Peyer's patch (tissue), 4 donors: ENCODE measurements at regions not wholly inside any gene's neighbourhood (a gene's known extent, or its start where the extent isn't known, plus 50 kb on each side); places are given as distances from the start of the nearest gene placed in this dataset.
"Not testable (repeated sequence)": the region's sequence is repeated elsewhere in the genome, so short reads cannot be mapped to it uniquely, and the experiment has no call there.

Experiments
- DNase-seq, 3 donors: peaks; one replicate each; pipeline ENCODE4 v3.0.0-alpha.2; 2017 to 2019
- H3K27ac ChIP-seq, 4 donors: fragments of 200-600 bp; sonication (generic); one replicate each; pipeline ENCODE4 v1.5.1; 2016 to 2019
- H3K27me3 ChIP-seq, 2 donors: fragments of 200-600 bp; sonication (generic); one replicate each; pipeline ENCODE4 v1.5.1; 2019
- H3K36me3 ChIP-seq, 3 donors: fragments of 200-600 bp; sonication (generic); one replicate each; pipeline ENCODE4 v1.5.1; 2016 to 2019
- H3K4me1 ChIP-seq, 4 donors: fragments of 200-600 bp; sonication (generic); one replicate each; pipeline ENCODE4 v1.5.1; 2016 to 2019
- H3K4me3 ChIP-seq, 4 donors: fragments of 200-600 bp; sonication (generic); 1 replicate in 3 of 4; 2 replicates in 1 of 4; pipeline ENCODE4 v1.5.1; 2016 to 2019; ENCODE audit warnings: mild to moderate bottlenecking in 1 of 4
- H3K9me3 ChIP-seq, 4 donors: fragments of 200-600 bp; sonication (generic); one replicate each; pipeline ENCODE4 v1.5.1; 2016 to 2019; ENCODE audit warnings: mild to moderate bottlenecking in 1 of 4
- POLR2A ChIP-seq, 2 donors: fragments of 450-650 bp; IDR thresholded peaks; one replicate each; pipeline ENCODE4 v1.5.1; 2017; ENCODE audit warnings: antibody characterized with exemption in 2 of 2, mild to moderate bottlenecking in 2 of 2, moderate library complexity in 2 of 2
- TF ChIP-seq, protein P1 (sequence below), 6 experiments: fragments of 450-650 bp in 4 of 6; fragments of 200-600 bp in 2 of 6; sonication (generic) in 1 of 6; IDR thresholded peaks; one replicate each; pipeline ENCODE4 v1.5.1; 2017 to 2019; ENCODE audit warnings: antibody characterized with exemption in 6 of 6, mild to moderate bottlenecking in 3 of 6, moderate library complexity in 1 of 6

DNA sequence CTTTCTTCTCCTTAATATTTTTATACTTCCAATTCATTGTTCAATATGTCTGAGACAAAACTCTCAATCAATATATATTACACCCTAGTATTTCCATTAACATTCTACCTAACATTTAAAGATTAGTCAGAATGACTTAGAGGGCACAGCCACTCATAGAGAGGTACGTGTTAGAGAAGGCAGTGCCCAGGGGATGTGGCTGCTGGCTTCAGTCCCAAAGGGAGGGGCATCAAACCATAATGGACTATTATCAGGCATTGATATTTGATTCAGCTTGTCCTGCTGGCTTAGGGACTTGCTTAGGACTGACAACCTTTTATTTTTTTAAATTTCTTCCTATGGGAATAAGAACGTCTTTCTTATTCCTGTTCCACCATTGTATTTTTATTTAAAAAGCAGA, 1392.0 kb upstream of the ATXN8OS start:
- no peak for DNase-seq

DNA sequence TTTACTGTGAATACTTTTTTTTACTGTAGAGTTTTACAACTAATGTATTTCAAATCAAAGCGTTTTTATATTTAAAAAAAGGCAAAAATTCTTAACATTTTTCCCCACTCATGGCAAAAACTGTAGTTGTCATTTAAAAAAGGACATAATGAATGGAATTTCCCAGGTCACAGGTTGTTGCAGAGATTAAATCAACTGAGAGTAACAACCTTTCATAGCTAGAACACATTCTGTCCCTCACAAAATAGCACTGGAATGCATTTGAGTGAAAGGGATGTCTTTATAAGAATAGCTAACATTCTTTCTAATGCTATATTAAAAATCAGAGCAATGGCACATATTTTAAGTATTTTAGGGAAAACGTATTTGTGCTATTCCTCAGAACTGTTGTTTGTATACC, 1393.3 kb upstream of the ATXN8OS start:
- DNase-seq: no peak
- Histone ChIP-seq H3K27me3 (no peaks in the 10 kb centered on the region), H3K27ac (no peak overlapping the region)

More for the DNA sequence above, 1392.0 kb upstream of the ATXN8OS start:
- TF ChIP-seq, protein P1, sequence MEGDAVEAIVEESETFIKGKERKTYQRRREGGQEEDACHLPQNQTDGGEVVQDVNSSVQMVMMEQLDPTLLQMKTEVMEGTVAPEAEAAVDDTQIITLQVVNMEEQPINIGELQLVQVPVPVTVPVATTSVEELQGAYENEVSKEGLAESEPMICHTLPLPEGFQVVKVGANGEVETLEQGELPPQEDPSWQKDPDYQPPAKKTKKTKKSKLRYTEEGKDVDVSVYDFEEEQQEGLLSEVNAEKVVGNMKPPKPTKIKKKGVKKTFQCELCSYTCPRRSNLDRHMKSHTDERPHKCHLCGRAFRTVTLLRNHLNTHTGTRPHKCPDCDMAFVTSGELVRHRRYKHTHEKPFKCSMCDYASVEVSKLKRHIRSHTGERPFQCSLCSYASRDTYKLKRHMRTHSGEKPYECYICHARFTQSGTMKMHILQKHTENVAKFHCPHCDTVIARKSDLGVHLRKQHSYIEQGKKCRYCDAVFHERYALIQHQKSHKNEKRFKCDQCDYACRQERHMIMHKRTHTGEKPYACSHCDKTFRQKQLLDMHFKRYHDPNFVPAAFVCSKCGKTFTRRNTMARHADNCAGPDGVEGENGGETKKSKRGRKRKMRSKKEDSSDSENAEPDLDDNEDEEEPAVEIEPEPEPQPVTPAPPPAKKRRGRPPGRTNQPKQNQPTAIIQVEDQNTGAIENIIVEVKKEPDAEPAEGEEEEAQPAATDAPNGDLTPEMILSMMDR (IDR thresholded peaks at IDR 0.05): no peak
- TF ChIP-seq POLR2A (IDR thresholded peaks at IDR 0.05): no peak
- Histone ChIP-seq H3K36me3 (no peaks in the 10 kb centered on the region), H3K4me3 (no peak overlapping the region), H3K4me1 (no peaks in the 10 kb centered on the region), H3K27ac (no peak overlapping the region), H3K9me3 (no peaks in the 10 kb centered on the region), H3K27me3 (no peaks in the 10 kb centered on the region)

DNA sequence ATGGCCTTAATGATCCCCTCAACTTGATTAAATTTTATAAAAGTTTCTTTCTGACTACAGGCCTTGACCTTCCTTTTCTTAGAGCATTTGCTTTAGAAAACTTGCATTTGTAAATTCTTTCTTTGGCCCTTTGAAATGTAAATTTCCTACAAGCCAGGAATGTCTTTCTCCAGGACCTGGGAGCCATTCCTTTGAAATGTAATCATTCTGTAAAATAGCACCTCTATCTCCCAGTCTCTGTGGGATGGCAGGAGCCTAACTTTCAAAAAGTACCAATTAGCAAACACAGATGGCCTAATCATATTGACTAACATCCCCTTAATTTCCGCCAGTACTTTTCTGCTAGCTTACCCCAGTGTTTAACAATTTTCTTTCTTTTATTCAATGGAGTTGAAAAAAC, 1394.2 kb upstream of the ATXN8OS start:
- no peaks in the 10 kb centered on the region for H3K4me1 ChIP-seq
- DNase-seq: no peak
- no peak overlapping the region for H3K27ac ChIP-seq
- no peaks in the 10 kb centered on the region for H3K9me3 ChIP-seq
- no peak for TF ChIP-seq POLR2A (IDR thresholded peaks at IDR 0.05)
- TF ChIP-seq, protein P1 (IDR thresholded peaks at IDR 0.05): no peak
- H3K4me3 ChIP-seq: no peak overlapping the region
- no peaks in the 10 kb centered on the region for H3K27me3 ChIP-seq
- no peaks in the 10 kb centered on the region for H3K36me3 ChIP-seq

More for the DNA sequence above, 1393.3 kb upstream of the ATXN8OS start:
- TF ChIP-seq, protein P1 (IDR thresholded peaks at IDR 0.05): no peak
- no peak for TF ChIP-seq POLR2A (IDR thresholded peaks at IDR 0.05)
- Histone ChIP-seq H3K36me3 (no peaks in the 10 kb centered on the region), H3K4me1 (no peaks in the 10 kb centered on the region), H3K9me3 (no peaks in the 10 kb centered on the region), H3K4me3 (no peak overlapping the region)

DNA sequence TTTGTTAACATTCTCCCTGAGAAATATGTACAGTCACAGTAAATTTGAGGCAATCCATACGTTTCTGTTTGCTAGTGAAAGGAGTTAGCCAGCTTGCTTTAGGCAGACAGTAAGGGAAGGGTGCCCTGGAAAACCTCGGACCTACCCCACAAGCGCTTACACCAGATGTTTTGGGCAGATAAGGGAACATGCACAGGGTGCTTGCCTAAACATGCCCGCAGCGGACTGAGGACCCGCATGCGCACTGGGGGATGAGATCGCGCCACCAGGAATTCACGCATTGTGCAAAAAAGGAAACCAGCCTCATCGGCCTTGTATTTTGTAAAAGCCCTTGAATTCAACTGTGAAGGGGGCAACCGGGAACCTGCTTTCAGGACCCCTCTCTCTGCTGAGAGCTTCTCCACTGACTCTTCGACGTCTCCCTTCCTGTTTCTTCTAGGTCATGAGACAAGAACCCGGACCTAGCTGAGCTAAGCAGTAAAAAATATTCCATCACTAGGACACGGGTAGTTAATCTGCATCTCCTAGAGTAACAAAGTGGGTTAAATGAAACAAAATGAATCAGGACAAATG, 1399.2 kb upstream of the ATXN8OS start:
- H3K9me3 ChIP-seq: no peaks in the 10 kb centered on the region

DNA sequence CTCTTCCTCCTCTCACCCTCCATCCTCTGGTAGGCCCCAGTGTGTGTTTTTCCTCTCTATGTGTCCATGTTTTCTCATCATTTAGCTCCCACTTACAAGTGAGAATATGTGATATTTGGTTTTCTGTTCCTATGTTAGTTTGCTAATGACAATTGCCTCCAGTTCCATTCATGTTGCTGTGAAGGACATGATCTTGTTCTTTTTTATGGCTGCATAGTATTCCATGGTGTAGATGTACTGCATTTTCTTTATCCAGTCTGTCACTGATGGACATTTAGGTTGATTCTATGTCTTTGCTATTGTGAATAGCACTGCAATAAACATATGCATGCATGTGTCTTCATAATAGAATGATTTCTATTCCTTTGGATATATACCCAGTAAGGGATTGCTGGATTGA, 1401.6 kb upstream of the ATXN8OS start:
- not testable (repeated sequence) for H3K9me3 ChIP-seq, DNase-seq, H3K4me1 ChIP-seq, H3K27ac ChIP-seq, H3K27me3 ChIP-seq, H3K36me3 ChIP-seq, H3K4me3 ChIP-seq

More for the DNA sequence above, 1399.2 kb upstream of the ATXN8OS start:
- Histone ChIP-seq H3K27ac (no peak overlapping the region), H3K36me3 (no peaks in the 10 kb centered on the region), H3K4me1 (no peaks in the 10 kb centered on the region), H3K27me3 (no peaks in the 10 kb centered on the region), H3K4me3 (no peak overlapping the region)
- DNase-seq: no peak
- TF ChIP-seq, protein P1 (IDR thresholded peaks at IDR 0.05): no peak
- TF ChIP-seq POLR2A (IDR thresholded peaks at IDR 0.05): no peak

DNA sequence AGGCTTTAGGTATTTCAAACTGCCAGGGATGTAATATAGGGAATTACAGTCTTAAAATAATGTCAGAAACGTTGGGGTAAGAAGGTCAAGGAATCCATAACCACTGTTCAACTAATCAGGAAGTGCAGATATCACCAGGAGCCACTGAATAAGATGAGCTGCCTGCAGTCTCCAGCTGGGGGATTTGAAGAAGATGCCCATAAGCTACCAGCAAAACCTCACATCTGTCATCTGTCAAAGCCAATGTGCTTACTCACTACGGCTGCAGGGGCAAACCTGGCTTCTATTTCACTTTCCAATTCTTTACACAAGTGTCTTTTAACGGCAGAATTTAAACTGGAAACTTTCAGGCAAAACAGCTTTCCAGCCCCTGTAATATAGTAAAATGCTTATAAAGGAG, 1410.1 kb upstream of the ATXN8OS start:
- Histone ChIP-seq H3K27ac (no peak overlapping the region), H3K27me3 (no peaks in the 10 kb centered on the region), H3K9me3 (peaks cover 0 to 4% (median 0%) of the 10 kb centered on the region in 4 donors), H3K4me1 (no peaks in the 10 kb centered on the region), H3K4me3 (no peak overlapping the region), H3K36me3 (no peaks in the 10 kb centered on the region)
- TF ChIP-seq, protein P1 (IDR thresholded peaks at IDR 0.05): no peak
- TF ChIP-seq POLR2A (IDR thresholded peaks at IDR 0.05): no peak
- no peak for DNase-seq
